ENCODE measurements at regions not wholly inside any gene's neighbourhood (a gene's known extent, or its start where the extent isn't known, plus 50 kb on each side); places are given as distances from the start of the nearest gene placed in this dataset.

DNA sequence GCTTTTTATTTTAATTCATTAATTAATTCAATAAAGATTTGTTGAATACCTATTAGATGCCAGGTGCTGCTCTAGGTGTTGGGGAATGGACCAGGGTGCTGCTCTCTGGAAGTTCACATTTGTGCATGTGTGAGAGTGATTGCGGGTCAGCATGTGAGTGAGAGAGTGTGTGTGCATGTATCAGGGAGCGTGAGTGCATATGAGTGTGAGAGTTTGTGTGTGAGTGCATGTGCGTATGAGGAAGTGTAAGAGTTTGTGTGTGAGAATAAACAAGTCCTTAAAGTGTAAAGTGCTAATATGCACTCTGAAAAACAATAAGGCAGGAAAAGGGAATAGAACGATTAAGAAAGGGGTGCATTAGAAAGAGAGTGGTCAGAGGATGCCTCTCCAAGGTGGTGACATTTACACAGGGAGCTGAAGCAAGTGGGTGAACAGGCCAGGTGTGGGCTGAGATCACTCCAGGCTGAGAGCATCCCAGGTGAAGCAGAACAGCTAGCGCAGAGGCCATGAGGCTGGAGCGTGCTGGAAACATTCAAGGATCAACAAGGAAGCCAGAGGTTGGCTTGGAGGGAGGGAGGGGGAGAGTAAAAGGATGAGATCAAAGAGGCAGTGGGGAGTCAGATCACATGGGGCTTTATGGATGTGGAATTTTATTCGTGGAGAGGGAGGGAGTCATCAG, 50.5 kb upstream of the SLC1A4 start:
- no peak overlapping the region for H3K4me3 ChIP-seq (ENCODE audit: low read depth, low read length)
- H3K36me3 ChIP-seq (ENCODE audit: control insufficient read depth, insufficient read depth, low read length): no peaks in the 10 kb centered on the region
- H3K9ac ChIP-seq: no peak overlapping the region
- H3K27ac ChIP-seq: no peak overlapping the region
- TF ChIP-seq, protein P1, sequence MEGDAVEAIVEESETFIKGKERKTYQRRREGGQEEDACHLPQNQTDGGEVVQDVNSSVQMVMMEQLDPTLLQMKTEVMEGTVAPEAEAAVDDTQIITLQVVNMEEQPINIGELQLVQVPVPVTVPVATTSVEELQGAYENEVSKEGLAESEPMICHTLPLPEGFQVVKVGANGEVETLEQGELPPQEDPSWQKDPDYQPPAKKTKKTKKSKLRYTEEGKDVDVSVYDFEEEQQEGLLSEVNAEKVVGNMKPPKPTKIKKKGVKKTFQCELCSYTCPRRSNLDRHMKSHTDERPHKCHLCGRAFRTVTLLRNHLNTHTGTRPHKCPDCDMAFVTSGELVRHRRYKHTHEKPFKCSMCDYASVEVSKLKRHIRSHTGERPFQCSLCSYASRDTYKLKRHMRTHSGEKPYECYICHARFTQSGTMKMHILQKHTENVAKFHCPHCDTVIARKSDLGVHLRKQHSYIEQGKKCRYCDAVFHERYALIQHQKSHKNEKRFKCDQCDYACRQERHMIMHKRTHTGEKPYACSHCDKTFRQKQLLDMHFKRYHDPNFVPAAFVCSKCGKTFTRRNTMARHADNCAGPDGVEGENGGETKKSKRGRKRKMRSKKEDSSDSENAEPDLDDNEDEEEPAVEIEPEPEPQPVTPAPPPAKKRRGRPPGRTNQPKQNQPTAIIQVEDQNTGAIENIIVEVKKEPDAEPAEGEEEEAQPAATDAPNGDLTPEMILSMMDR (IDR thresholded peaks at IDR 0.05): no peak
- peaks cover 6% of the 10 kb centered on the region for H3K4me1 ChIP-seq
- no peak overlapping the region for H2AFZ ChIP-seq
- no peaks in the 10 kb centered on the region for H3K27me3 ChIP-seq (ENCODE audit: control insufficient read depth, insufficient read depth, low read length)
- no peak overlapping the region for H3K4me2 ChIP-seq (ENCODE audit: low read length)
- H3K79me2 ChIP-seq: no peaks in the 10 kb centered on the region
- no peaks in the 10 kb centered on the region for H3K9me3 ChIP-seq (ENCODE audit: control insufficient read depth, low read length)

DNA sequence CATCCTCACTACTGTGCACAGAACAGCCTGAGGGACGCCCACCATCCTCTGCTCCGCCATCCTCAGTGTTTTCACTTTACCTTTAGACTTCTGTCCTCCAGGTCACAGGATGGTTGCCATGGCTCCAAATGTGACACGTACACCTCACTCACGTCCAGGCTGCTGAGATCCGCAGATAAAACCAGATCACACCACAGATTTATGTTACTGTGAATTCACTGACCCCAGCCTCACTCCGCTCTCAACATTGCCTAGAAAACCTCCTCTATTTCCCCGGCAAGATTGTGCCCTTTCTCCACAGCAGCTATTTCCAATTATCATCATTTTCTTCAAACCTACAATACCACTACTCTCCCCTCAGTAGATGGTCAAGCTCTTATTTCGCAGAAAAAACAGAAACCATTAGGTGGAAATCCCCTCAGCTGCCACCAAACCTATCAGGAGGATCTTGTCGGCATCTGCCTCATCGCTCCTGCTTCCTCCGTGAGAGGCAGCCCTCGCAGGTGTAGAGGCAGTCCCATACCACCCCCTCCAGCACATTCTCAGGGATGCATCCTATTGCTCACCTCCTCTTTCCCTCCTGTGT, 49.8 kb upstream of the SLC1A4 start:
- TF ChIP-seq, protein P1 (IDR thresholded peaks at IDR 0.05): no peak
- Histone ChIP-seq H3K4me2 (ENCODE audit: low read length) (no peak overlapping the region), H3K4me3 (ENCODE audit: low read depth, low read length) (no peak overlapping the region), H3K27me3 (ENCODE audit: control insufficient read depth, insufficient read depth, low read length) (no peaks in the 10 kb centered on the region), H3K27ac (no peak overlapping the region), H3K4me1 (peaks cover 6% of the 10 kb centered on the region), H3K9me3 (ENCODE audit: control insufficient read depth, low read length) (no peaks in the 10 kb centered on the region), H3K79me2 (no peaks in the 10 kb centered on the region), H3K9ac (no peak overlapping the region), H2AFZ (no peak overlapping the region), H3K36me3 (ENCODE audit: control insufficient read depth, insufficient read depth, low read length) (no peaks in the 10 kb centered on the region)
